LNCaP clone FGC (cell line): ENCODE measurements at regions not wholly inside any gene's neighbourhood (a gene's known extent, or its start where the extent isn't known, plus 50 kb on each side); places are given as distances from the start of the nearest gene placed in this dataset.

Source experiments
- DNase-seq: peaks from one replicate; pipeline ENCODE4 v3.0.0-alpha.2; 2011; ENCODE audit warnings: low read depth
- H3K4me3 ChIP-seq: 2 replicates; pipeline ENCODE4 v1.5.1; 2011; ENCODE audit warnings: mild to moderate bottlenecking, low read depth, low read length, control low read depth
- CTCF ChIP-seq: IDR thresholded peaks from 2 replicates; pipeline ENCODE4 v1.5.1; 2012; ENCODE audit warnings: mild to moderate bottlenecking; ENCODE audit not compliant: control insufficient read depth, insufficient read depth; ENCODE audit errors: extremely low read depth

GRCh38 chr15:95923792-95924191, 406.7 kb upstream of the NR2F2 start:
- TF ChIP-seq CTCF = no peak
- DNase-seq = no peak

GRCh38 chr15:95928822-95929221, 401.7 kb upstream of the NR2F2 start:
- no peak overlapping the region for H3K4me3 ChIP-seq
- TF ChIP-seq CTCF = no peak
- DNase-seq = no peak

More at GRCh38 chr15:95923792-95924191, 406.7 kb upstream of the NR2F2 start:
- no peak overlapping the region for H3K4me3 ChIP-seq

GRCh38 chr15:95929232-95929846, 401.2 kb upstream of the NR2F2 start:
- no peak overlapping the region for H3K4me3 ChIP-seq

GRCh38 chr15:95930659-95931375, 399.7 kb upstream of the NR2F2 start:
- DNase-seq = no peak
- H3K4me3 ChIP-seq = no peak overlapping the region
- no peak for TF ChIP-seq CTCF

More at GRCh38 chr15:95929232-95929846, 401.2 kb upstream of the NR2F2 start:
- no peak for TF ChIP-seq CTCF
- DNase-seq = no peak

GRCh38 chr15:95931619-95932018, 398.9 kb upstream of the NR2F2 start:
- H3K4me3 ChIP-seq = no peak overlapping the region
- DNase-seq = no peak

GRCh38 chr15:95932141-95932540, 398.4 kb upstream of the NR2F2 start:
- no peak for TF ChIP-seq CTCF
- H3K4me3 ChIP-seq = no peak overlapping the region
- DNase-seq = no peak

More at GRCh38 chr15:95931619-95932018, 398.9 kb upstream of the NR2F2 start:
- no peak for TF ChIP-seq CTCF

- no peak for TF ChIP-seq CTCF
- no peak overlapping the region for H3K4me3 ChIP-seq
- DNase-seq = no peak
Measured at GRCh38 chr15:95932676-95933075, 397.8 kb upstream of the NR2F2 start.
